Esophagus muscularis mucosa (tissue), 3 donors: ENCODE measurements at regions not wholly inside any gene's neighbourhood (a gene's known extent, or its start where the extent isn't known, plus 50 kb on each side); places are given as distances from the start of the nearest gene placed in this dataset.

Experiments
- POLR2A ChIP-seq: fragments of 450-650 bp; IDR thresholded peaks from one replicate; pipeline ENCODE4 v1.6.1; 2017; ENCODE audit warnings: antibody characterized with exemption, moderate library complexity, mild to moderate bottlenecking, low read depth
- TF ChIP-seq, protein P1 (sequence below), 3 experiments: fragments of 200-600 bp in 2 of 3; fragments of 450-650 bp in 1 of 3; sonication (generic) in 2 of 3; IDR thresholded peaks; one replicate each; pipeline ENCODE4 v1.5.1; 2017 to 2019; ENCODE audit warnings: antibody characterized with exemption in 3 of 3, mild to moderate bottlenecking in 2 of 3, moderate library complexity in 1 of 3

- TF ChIP-seq, protein P1, sequence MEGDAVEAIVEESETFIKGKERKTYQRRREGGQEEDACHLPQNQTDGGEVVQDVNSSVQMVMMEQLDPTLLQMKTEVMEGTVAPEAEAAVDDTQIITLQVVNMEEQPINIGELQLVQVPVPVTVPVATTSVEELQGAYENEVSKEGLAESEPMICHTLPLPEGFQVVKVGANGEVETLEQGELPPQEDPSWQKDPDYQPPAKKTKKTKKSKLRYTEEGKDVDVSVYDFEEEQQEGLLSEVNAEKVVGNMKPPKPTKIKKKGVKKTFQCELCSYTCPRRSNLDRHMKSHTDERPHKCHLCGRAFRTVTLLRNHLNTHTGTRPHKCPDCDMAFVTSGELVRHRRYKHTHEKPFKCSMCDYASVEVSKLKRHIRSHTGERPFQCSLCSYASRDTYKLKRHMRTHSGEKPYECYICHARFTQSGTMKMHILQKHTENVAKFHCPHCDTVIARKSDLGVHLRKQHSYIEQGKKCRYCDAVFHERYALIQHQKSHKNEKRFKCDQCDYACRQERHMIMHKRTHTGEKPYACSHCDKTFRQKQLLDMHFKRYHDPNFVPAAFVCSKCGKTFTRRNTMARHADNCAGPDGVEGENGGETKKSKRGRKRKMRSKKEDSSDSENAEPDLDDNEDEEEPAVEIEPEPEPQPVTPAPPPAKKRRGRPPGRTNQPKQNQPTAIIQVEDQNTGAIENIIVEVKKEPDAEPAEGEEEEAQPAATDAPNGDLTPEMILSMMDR (IDR thresholded peaks at IDR 0.05): no peak
- TF ChIP-seq POLR2A: no peak
Observed at GRCh38 chr9:134591573-134591981, 50.0 kb upstream of the COL5A1 start.
